ENCODE measurements at regions not wholly inside any gene's neighbourhood (a gene's known extent, or its start where the extent isn't known, plus 50 kb on each side); places are given as distances from the start of the nearest gene placed in this dataset.
A peak's percentile ranks its signal among the peaks of the same experiment; 100 is the strongest.

- Mint-ChIP-seq H3K9me3 (peaks cover 3% of the 10 kb centered on the region), H3K36me3 (no peaks in the 10 kb centered on the region), H3K4me1 (peaks cover 31% of the 10 kb centered on the region), H3K27ac (peak overlapping the region; percentile 85), H3K4me3 (peak overlapping the region; percentile 25), H3K27me3 (ENCODE audit: insufficient read depth, low read depth) (no peaks in the 10 kb centered on the region)
- H3F3A ChIP-seq (ENCODE audit: low read depth), result no peaks in the 10 kb centered on the region
- H3K4me1 ChIP-seq, result no peaks in the 10 kb centered on the region
- H3K79me2 ChIP-seq (ENCODE audit: low read depth), result no peaks in the 10 kb centered on the region
- no peak overlapping the region for H3K27ac ChIP-seq
- H3K27me3 ChIP-seq, result no peaks in the 10 kb centered on the region
- DNase-seq (ENCODE audit: low spot score), result no peak
- H3K36me3 ChIP-seq, result no peaks in the 10 kb centered on the region
- no peak for TF ChIP-seq EZH2phosphoT487 (IDR thresholded peaks at IDR 0.05)
- no peak for TF ChIP-seq EZH2 (IDR thresholded peaks at IDR 0.05)
- TF ChIP-seq CTCF (IDR thresholded peaks at IDR 0.05), result no peak
- no peak overlapping the region for H3K9ac ChIP-seq
- H3K9me3 ChIP-seq (ENCODE audit: low read depth), result peaks cover 4% of the 10 kb centered on the region
- no peak overlapping the region for H3K4me3 ChIP-seq
- H3K4me2 ChIP-seq, result no peak overlapping the region
- no peak overlapping the region for H2AFZ ChIP-seq (replicated peaks)
- no peaks in the 10 kb centered on the region for H4K20me1 ChIP-seq (ENCODE audit: low read depth)
Observed at GRCh38 chr11:135073381-135073780, 661.3 kb upstream of the B3GAT1 start.

GRCh38 chr11:135069890-135070289 is 657.8 kb upstream of the B3GAT1 start:
- TF ChIP-seq EZH2 (IDR thresholded peaks at IDR 0.05) (no peak), CTCF (IDR thresholded peaks at IDR 0.05) (no peak), EZH2phosphoT487 (IDR thresholded peaks at IDR 0.05) (no peak)
- no peak for DNase-seq (ENCODE audit: low spot score)
- no peak overlapping the region for H3K4me3 Mint-ChIP-seq
- H3K4me2 ChIP-seq, result no peak overlapping the region
- no peak overlapping the region for H3K4me3 ChIP-seq
- no peaks in the 10 kb centered on the region for H4K20me1 ChIP-seq (ENCODE audit: low read depth)
- no peaks in the 10 kb centered on the region for H3K27me3 Mint-ChIP-seq (ENCODE audit: insufficient read depth, low read depth)
- no peak overlapping the region for H3K27ac Mint-ChIP-seq
- no peak overlapping the region for H2AFZ ChIP-seq (replicated peaks)
- no peaks in the 10 kb centered on the region for H3K4me1 ChIP-seq
- no peaks in the 10 kb centered on the region for H3F3A ChIP-seq (ENCODE audit: low read depth)
- H3K36me3 Mint-ChIP-seq, result no peaks in the 10 kb centered on the region
- no peaks in the 10 kb centered on the region for H3K9me3 ChIP-seq (ENCODE audit: low read depth)
- H3K79me2 ChIP-seq (ENCODE audit: low read depth), result no peaks in the 10 kb centered on the region
- peaks cover 35% of the 10 kb centered on the region for H3K4me1 Mint-ChIP-seq
- no peaks in the 10 kb centered on the region for H3K36me3 ChIP-seq
- H3K9me3 Mint-ChIP-seq, result no peaks in the 10 kb centered on the region
- H3K9ac ChIP-seq, result no peak overlapping the region
- H3K27me3 ChIP-seq, result no peaks in the 10 kb centered on the region
- H3K27ac ChIP-seq, result no peak overlapping the region

GRCh38 chr11:135069063-135069462 is 657.0 kb upstream of the B3GAT1 start:
- H3K9me3 ChIP-seq (ENCODE audit: low read depth), result no peaks in the 10 kb centered on the region
- H3K4me1 Mint-ChIP-seq, result peaks cover 30% of the 10 kb centered on the region
- no peaks in the 10 kb centered on the region for H3K79me2 ChIP-seq (ENCODE audit: low read depth)
- no peak overlapping the region for H2AFZ ChIP-seq (replicated peaks)
- H3K27me3 ChIP-seq, result no peaks in the 10 kb centered on the region
- TF ChIP-seq EZH2 (IDR thresholded peaks at IDR 0.05), result no peak
- TF ChIP-seq EZH2phosphoT487 (IDR thresholded peaks at IDR 0.05), result no peak
- no peak for TF ChIP-seq CTCF (IDR thresholded peaks at IDR 0.05)
- peaks cover 2% of the 10 kb centered on the region for H3K9me3 Mint-ChIP-seq
- no peak overlapping the region for H3K27ac Mint-ChIP-seq
- no peaks in the 10 kb centered on the region for H3K27me3 Mint-ChIP-seq (ENCODE audit: insufficient read depth, low read depth)
- H3K36me3 ChIP-seq, result no peaks in the 10 kb centered on the region
- H3K9ac ChIP-seq, result no peak overlapping the region
- H3K4me3 ChIP-seq, result no peak overlapping the region
- H4K20me1 ChIP-seq (ENCODE audit: low read depth), result no peaks in the 10 kb centered on the region
- H3K36me3 Mint-ChIP-seq, result no peaks in the 10 kb centered on the region
- H3K4me2 ChIP-seq, result no peak overlapping the region
- H3K27ac ChIP-seq, result no peak overlapping the region
- H3K4me3 Mint-ChIP-seq, result no peak overlapping the region
- no peaks in the 10 kb centered on the region for H3F3A ChIP-seq (ENCODE audit: low read depth)
- no peak for DNase-seq (ENCODE audit: low spot score)
- no peaks in the 10 kb centered on the region for H3K4me1 ChIP-seq
